Muscle layer of colon (tissue), 2 donors: ENCODE measurements at regions not wholly inside any gene's neighbourhood (a gene's known extent, or its start where the extent isn't known, plus 50 kb on each side); places are given as distances from the start of the nearest gene placed in this dataset.

Experiments
- H3K27ac ChIP-seq: one replicate; pipeline ENCODE4 v1.7.0; 2013; ENCODE audit warnings: low read depth, mild to moderate bottlenecking, low read length, moderate library complexity
- H3K27me3 ChIP-seq, 2 donors: one replicate each; pipeline ENCODE4 v1.7.0; 2013; ENCODE audit warnings: low read length in 2 of 2, mild to moderate bottlenecking in 2 of 2; ENCODE audit not compliant: insufficient read depth in 2 of 2, control insufficient read depth in 1 of 2
- H3K36me3 ChIP-seq: one replicate; pipeline ENCODE4 v1.7.0; 2013; ENCODE audit warnings: mild to moderate bottlenecking, low read length; ENCODE audit not compliant: insufficient read depth
- H3K4me1 ChIP-seq: one replicate; pipeline ENCODE4 v1.7.0; 2013; ENCODE audit warnings: mild to moderate bottlenecking, low read length; ENCODE audit not compliant: insufficient read depth
- H3K4me3 ChIP-seq, 2 donors: one replicate each; pipeline ENCODE4 v1.7.0; 2013; ENCODE audit warnings: low read length in 2 of 2, low read depth in 1 of 2, mild to moderate bottlenecking in 1 of 2, moderate library complexity in 1 of 2
- H3K9ac ChIP-seq: one replicate; pipeline ENCODE4 v1.7.0; 2013; ENCODE audit warnings: low read length
- H3K9me3 ChIP-seq: one replicate; pipeline ENCODE4 v1.7.0; 2013; ENCODE audit warnings: mild to moderate bottlenecking, low read length
- donor health status: abdominal sarcoma.
- donor health status: Adenocarcinoma of cecum.

GRCh38 chr7:18320422-18320821, 175.1 kb upstream of the HDAC9 start:
- H3K4me3 ChIP-seq, result no peak overlapping the region
- no peak overlapping the region for H3K9ac ChIP-seq
- peaks cover 6% of the 10 kb centered on the region for H3K4me1 ChIP-seq
- no peaks in the 10 kb centered on the region for H3K9me3 ChIP-seq
- no peaks in the 10 kb centered on the region for H3K36me3 ChIP-seq
- H3K27ac ChIP-seq, result peak overlapping the region; percentile 8
- no peaks in the 10 kb centered on the region for H3K27me3 ChIP-seq

DNA sequence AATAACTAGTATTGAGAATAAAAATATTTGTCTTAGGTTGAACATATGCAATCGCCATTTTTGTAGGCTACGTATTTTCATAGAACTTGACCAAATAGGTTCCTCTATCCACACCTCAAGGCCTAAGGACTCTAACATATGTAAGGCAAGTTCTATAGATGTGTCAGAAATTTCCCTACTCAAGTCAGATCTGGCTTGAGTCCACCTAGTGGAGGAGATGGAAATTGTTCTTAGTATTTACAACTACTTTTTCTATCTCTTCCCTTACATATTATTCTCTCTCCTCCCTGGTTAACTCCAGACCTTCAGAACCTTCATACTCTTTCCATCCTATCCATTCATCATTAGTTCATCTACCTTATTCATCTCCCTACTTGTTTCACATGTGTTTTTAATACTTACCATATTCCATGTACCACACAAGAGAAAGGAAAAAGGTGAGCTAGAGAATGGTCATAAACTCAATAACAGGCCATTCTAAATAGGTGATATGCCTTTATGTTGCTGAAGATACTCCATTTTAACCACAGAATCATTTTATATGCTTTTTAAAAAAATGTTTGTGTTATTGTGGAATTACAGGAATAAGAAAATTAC, 174.5 kb upstream of the HDAC9 start:
- H3K4me3 ChIP-seq, result no peak overlapping the region
- H3K27me3 ChIP-seq, result no peaks in the 10 kb centered on the region
- H3K9ac ChIP-seq, result no peak overlapping the region
- no peaks in the 10 kb centered on the region for H3K9me3 ChIP-seq
- no peak overlapping the region for H3K27ac ChIP-seq
- no peaks in the 10 kb centered on the region for H3K36me3 ChIP-seq
- H3K4me1 ChIP-seq, result peaks cover 6% of the 10 kb centered on the region

GRCh38 chr7:18330548-18330947, 165.0 kb upstream of the HDAC9 start:
- no peak overlapping the region for H3K4me3 ChIP-seq
- H3K36me3 ChIP-seq, result no peaks in the 10 kb centered on the region
- no peak overlapping the region for H3K9ac ChIP-seq
- H3K27me3 ChIP-seq, result no peaks in the 10 kb centered on the region
- H3K9me3 ChIP-seq, result no peaks in the 10 kb centered on the region
- no peak overlapping the region for H3K27ac ChIP-seq
- H3K4me1 ChIP-seq, result peaks cover 4% of the 10 kb centered on the region

- no peaks in the 10 kb centered on the region for H3K27me3 ChIP-seq
- H3K36me3 ChIP-seq, result no peaks in the 10 kb centered on the region
- H3K9me3 ChIP-seq, result no peaks in the 10 kb centered on the region
- no peak overlapping the region for H3K4me3 ChIP-seq
- H3K9ac ChIP-seq, result no peak overlapping the region
- H3K27ac ChIP-seq, result no peak overlapping the region
- H3K4me1 ChIP-seq, result peaks cover 4% of the 10 kb centered on the region
Measured at GRCh38 chr7:18336626-18337025, 158.9 kb upstream of the HDAC9 start.

- Histone ChIP-seq H3K4me1 (peaks cover 4% of the 10 kb centered on the region), H3K36me3 (no peaks in the 10 kb centered on the region), H3K27me3 (no peaks in the 10 kb centered on the region), H3K27ac (peak overlapping the region; percentile 31), H3K4me3 (no peak overlapping the region), H3K9ac (no peak overlapping the region), H3K9me3 (no peaks in the 10 kb centered on the region)
Measured at GRCh38 chr7:18337048-18337809, 158.3 kb upstream of the HDAC9 start.

DNA sequence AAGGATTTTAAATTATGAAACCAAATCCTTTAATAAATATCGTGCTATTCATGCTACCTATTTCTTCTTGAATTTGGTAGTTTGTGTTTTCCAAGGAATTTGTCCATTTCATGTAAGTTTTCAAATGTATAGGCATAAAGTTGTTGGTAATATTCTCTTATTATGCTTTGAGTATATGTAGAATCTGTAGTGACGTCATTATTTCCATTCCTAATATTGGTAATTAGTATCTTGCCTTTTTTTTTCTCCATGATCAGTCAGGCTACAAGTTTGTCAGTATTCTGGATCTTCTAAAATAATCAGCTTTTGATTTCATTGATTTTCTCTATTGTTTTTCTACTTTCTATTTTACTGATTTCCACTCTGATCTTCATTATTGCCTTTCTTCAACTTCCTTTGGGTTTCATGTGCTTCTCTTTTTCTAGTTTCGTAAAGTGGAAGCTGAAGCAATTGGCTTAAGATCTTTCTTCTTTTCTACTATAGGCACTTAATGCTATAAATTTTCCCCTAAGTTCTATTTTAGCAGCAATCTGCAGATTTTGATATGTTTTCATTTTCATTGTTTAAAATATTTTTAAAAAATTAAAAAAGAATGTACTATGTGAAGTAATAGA, 156.5 kb upstream of the HDAC9 start:
- Histone ChIP-seq H3K9me3 (no peaks in the 10 kb centered on the region), H3K4me3 (no peak overlapping the region), H3K27me3 (no peaks in the 10 kb centered on the region), H3K27ac (no peak overlapping the region), H3K36me3 (no peaks in the 10 kb centered on the region), H3K9ac (no peak overlapping the region), H3K4me1 (no peaks in the 10 kb centered on the region)

GRCh38 chr7:18341756-18342155, 153.8 kb upstream of the HDAC9 start:
- Histone ChIP-seq H3K4me3 (no peak overlapping the region), H3K9ac (no peak overlapping the region), H3K4me1 (no peaks in the 10 kb centered on the region), H3K27me3 (no peaks in the 10 kb centered on the region), H3K27ac (no peak overlapping the region), H3K9me3 (no peaks in the 10 kb centered on the region), H3K36me3 (no peaks in the 10 kb centered on the region)

DNA sequence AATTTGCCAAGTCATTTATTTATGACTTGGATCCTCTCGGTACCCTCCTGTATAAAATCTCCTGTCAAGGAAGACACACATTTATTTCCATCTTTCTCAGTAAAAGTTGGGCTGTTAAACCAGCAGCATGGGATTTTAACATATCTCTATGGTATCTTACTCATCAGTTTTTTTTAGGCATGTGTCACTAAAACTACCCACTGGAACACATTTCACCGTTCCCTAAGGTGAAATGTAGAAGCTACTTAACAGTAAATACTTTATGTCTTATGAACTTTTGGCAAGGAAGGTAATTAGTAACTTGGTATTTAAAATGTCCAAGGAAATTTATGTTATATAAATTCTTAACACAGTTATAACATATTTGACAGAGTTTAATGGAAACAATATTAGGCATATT, 152.5 kb upstream of the HDAC9 start:
- no peaks in the 10 kb centered on the region for H3K4me1 ChIP-seq
- H3K27me3 ChIP-seq, result no peaks in the 10 kb centered on the region

GRCh38 chr7:18344536-18344935, 151.0 kb upstream of the HDAC9 start:
- no peaks in the 10 kb centered on the region for H3K9me3 ChIP-seq
- no peaks in the 10 kb centered on the region for H3K27me3 ChIP-seq
- H3K36me3 ChIP-seq, result no peaks in the 10 kb centered on the region
- no peak overlapping the region for H3K27ac ChIP-seq
- H3K9ac ChIP-seq, result no peak overlapping the region
- no peak overlapping the region for H3K4me3 ChIP-seq
- H3K4me1 ChIP-seq, result no peaks in the 10 kb centered on the region

More for the DNA sequence above, 152.5 kb upstream of the HDAC9 start:
- Histone ChIP-seq H3K36me3 (no peaks in the 10 kb centered on the region), H3K27ac (no peak overlapping the region), H3K4me3 (no peak overlapping the region), H3K9ac (no peak overlapping the region), H3K9me3 (no peaks in the 10 kb centered on the region)

DNA sequence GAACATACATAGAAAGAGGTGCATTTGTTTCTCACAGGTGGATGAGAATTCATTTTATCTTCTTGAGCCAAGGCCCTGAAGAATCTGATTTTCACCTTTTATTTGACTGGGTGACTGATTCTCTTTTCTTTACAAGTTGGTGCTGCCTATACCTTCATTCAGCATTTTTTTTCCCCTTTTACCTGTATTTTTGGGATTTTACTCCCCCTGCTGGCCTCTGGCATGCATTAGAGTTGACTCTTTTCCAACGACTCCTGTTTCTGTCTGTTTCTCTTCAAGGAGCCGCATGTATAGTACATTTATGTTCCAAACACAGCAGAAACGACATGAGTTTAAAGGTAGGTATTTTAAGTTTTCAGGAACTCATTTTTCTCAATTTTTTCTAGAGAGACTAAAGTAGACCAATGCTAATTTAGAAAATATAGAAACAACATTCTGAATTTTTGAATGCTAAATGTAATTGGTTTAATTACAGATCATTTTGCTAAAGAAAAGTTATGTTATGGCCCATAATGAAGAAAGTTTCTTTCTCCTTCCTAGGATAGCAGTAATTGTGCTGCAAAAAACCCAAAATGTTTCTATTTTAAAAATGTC, 149.8 kb upstream of the HDAC9 start:
- Histone ChIP-seq H3K4me3 (no peak overlapping the region), H3K27ac (no peak overlapping the region), H3K4me1 (no peaks in the 10 kb centered on the region), H3K9me3 (no peaks in the 10 kb centered on the region), H3K36me3 (no peaks in the 10 kb centered on the region), H3K27me3 (no peaks in the 10 kb centered on the region), H3K9ac (no peak overlapping the region)

DNA sequence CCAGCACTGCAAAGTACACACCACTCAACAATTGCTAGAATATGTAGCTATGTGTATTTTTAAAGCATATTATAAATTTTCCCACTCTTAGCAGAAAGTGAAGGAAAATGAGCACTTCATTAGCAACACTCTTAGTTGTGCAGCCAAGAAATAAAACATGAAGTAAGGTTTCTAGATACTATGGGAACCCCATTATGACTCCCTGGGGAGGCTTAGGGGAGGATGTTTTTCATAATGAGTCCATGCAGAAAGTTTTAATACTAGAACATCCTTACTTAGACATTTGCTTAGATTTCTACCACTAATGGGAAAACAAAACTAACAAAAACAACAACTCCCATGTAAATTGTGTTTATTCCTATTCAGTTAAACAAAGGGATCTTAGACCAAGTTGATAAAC, 148.4 kb upstream of the HDAC9 start:
- Histone ChIP-seq H3K27me3 (no peaks in the 10 kb centered on the region), H3K4me3 (no peak overlapping the region), H3K9me3 (no peaks in the 10 kb centered on the region), H3K4me1 (no peaks in the 10 kb centered on the region), H3K36me3 (no peaks in the 10 kb centered on the region), H3K27ac (no peak overlapping the region), H3K9ac (no peak overlapping the region)
